Testis (tissue), 2 donors: ENCODE measurements at regions not wholly inside any gene's neighbourhood (a gene's known extent, or its start where the extent isn't known, plus 50 kb on each side); places are given as distances from the start of the nearest gene placed in this dataset.
"Not testable (repeated sequence)": the region's sequence is repeated elsewhere in the genome, so short reads cannot be mapped to it uniquely, and the experiment has no call there.

Experiments
- DNase-seq: peaks from one replicate; pipeline ENCODE4 v3.0.0-alpha.2; 2019
- H3K27ac ChIP-seq, 2 donors: fragments of 200-600 bp; sonication (generic); one replicate each; pipeline ENCODE4 v1.5.1; 2019
- H3K27me3 ChIP-seq: fragments of 200-600 bp; sonication (generic); one replicate; pipeline ENCODE4 v1.5.1; 2019
- H3K36me3 ChIP-seq: fragments of 200-600 bp; sonication (generic); one replicate; pipeline ENCODE4 v1.5.1; 2017; ENCODE audit warnings: low read depth; ENCODE audit errors: missing control alignments
- H3K4me1 ChIP-seq: fragments of 200-600 bp; sonication (generic); one replicate; pipeline ENCODE4 v1.5.1; 2019
- H3K4me3 ChIP-seq, 2 donors: fragments of 200-600 bp; sonication (generic); one replicate each; pipeline ENCODE4 v1.5.1; 2017 to 2019
- H3K9me3 ChIP-seq: fragments of 200-600 bp; sonication (generic); one replicate; pipeline ENCODE4 v1.5.1; 2017
- POLR2A ChIP-seq: fragments of 450-650 bp; IDR thresholded peaks from one replicate; pipeline ENCODE4 v1.6.1; 2017; ENCODE audit warnings: antibody characterized with exemption, mild to moderate bottlenecking, moderate library complexity
- WGBS, 2 donors: methylation state at CpG; one replicate each; pipeline ENCODE4 v1.1.5; 2018; 5-methylcytosine and 5-hydroxymethylcytosine counted together
- intact Hi-C: fragments of 100-400 bp; cut with DNase I; formaldehyde crosslinking; loops from one replicate; pipeline ENCODE4 v1.15.1; 2023; ENCODE audit warnings: low total_unique reads
- TF ChIP-seq, protein P1 (sequence below), 3 experiments: fragments of 450-650 bp in 2 of 3; fragments of 200-600 bp in 1 of 3; sonication (generic) in 1 of 3; IDR thresholded peaks; one replicate each; pipeline ENCODE4 v1.5.1; 2016 to 2019; ENCODE audit warnings: antibody characterized with exemption in 3 of 3, mild to moderate bottlenecking in 2 of 3, moderate library complexity in 1 of 3

DNA sequence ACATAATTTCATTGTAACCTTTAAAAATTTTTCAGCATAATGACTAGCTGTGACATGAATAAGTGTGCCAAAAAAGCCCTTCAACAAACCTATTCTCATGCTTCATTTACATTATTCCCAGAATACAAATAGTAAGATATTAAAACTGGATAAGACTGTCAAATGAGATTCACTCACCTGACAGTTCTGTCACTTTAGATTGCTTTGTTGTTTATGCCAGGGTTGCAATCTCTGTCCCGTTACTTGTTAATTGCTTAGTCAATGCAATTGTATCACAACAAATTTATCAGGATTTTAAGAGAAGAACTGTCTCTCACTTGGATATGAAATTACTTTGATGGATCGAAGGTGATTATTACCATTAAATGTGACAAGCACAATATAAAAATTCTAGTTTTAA lies 616.0 kb upstream of the IGFBP7 start:
- H3K27ac ChIP-seq = no peak overlapping the region
- no peak overlapping the region for H3K4me3 ChIP-seq
- WGBS, 2 donors = 88 to 89% methylated on average over 2 of the region's 2 CpGs
- intact Hi-C loops = no loop called here
- H3K9me3 ChIP-seq = no peaks in the 10 kb centered on the region
- H3K36me3 ChIP-seq = no peaks in the 10 kb centered on the region
- DNase-seq = no peak
- H3K4me1 ChIP-seq = no peaks in the 10 kb centered on the region
- no peaks in the 10 kb centered on the region for H3K27me3 ChIP-seq
- TF ChIP-seq, protein P1, sequence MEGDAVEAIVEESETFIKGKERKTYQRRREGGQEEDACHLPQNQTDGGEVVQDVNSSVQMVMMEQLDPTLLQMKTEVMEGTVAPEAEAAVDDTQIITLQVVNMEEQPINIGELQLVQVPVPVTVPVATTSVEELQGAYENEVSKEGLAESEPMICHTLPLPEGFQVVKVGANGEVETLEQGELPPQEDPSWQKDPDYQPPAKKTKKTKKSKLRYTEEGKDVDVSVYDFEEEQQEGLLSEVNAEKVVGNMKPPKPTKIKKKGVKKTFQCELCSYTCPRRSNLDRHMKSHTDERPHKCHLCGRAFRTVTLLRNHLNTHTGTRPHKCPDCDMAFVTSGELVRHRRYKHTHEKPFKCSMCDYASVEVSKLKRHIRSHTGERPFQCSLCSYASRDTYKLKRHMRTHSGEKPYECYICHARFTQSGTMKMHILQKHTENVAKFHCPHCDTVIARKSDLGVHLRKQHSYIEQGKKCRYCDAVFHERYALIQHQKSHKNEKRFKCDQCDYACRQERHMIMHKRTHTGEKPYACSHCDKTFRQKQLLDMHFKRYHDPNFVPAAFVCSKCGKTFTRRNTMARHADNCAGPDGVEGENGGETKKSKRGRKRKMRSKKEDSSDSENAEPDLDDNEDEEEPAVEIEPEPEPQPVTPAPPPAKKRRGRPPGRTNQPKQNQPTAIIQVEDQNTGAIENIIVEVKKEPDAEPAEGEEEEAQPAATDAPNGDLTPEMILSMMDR (IDR thresholded peaks at IDR 0.05) = no peak
- TF ChIP-seq POLR2A = no peak

DNA sequence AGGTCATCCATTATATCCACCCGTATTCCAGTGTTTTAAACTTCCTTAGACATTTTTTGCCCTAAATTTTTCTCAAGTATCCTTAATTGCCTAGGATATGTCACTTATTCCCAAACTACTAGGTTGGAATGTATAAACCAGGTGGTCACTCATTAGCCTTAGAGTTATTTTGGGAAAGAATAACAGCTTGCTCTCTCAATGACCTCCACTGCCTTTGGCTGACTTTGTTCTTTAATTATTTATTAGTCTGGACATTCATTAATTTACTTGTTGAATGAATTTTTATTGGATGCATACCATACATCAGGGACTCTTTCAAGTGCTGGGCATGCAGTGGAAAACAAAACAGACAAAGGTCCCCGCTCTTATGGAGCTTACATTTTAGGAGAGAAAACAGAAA lies 609.3 kb upstream of the IGFBP7 start:
- no peaks in the 10 kb centered on the region for H3K4me1 ChIP-seq
- no peaks in the 10 kb centered on the region for H3K27me3 ChIP-seq
- TF ChIP-seq, protein P1 (IDR thresholded peaks at IDR 0.05) = no peak
- no peak for TF ChIP-seq POLR2A
- DNase-seq = no peak
- intact Hi-C loops = no loop called here
- no peaks in the 10 kb centered on the region for H3K9me3 ChIP-seq
- no peak overlapping the region for H3K27ac ChIP-seq
- H3K36me3 ChIP-seq = no peaks in the 10 kb centered on the region
- 42 to 44% methylated on average over 2 of the region's 2 CpGs for WGBS, 2 donors
- H3K4me3 ChIP-seq = no peak overlapping the region

DNA sequence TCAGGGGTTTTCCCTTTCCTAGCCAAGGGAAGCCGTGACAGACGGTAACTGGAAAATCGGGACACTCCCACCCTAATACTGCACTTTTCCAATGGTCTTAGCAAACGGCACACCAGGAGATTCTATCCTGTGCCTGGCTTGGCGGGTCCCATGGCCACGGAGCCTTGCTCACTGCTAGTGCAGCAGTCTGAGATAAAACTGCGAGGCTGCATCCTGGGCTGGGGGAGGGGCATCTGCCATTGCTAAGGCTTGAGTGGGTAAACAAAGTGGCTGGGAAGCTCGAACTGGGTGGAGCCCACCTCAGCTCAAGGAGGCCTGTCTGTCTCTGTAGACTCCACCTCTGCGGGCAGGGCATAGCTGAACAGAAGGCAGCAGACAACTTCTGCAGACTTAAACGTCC lies 604.1 kb upstream of the IGFBP7 start:
- H3K36me3 ChIP-seq, H3K9me3 ChIP-seq, H3K27me3 ChIP-seq, H3K4me3 ChIP-seq, intact Hi-C loops, H3K4me1 ChIP-seq, DNase-seq, H3K27ac ChIP-seq: not testable (repeated sequence)
- 85 to 91% methylated on average over 8 to 10 of the region's 10 CpGs for WGBS, 2 donors

DNA sequence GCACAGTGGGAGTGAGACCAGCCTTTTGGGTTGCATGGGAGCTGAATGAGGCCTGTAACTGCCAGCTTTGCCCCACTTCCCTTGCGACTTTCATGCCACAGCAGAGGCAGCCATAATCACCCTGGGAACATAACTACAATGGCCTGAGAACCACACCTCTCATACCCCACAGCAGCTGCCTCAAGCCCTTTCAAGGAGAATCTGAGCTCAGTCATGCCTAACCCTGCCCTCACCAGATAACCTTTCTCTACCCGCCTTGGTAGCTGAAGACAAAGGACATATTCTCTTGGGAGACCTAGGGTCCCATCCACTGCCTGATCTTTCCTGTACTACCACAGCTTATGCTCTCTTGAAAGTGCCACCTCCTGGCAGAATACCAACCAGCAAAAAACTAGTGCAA lies 599.9 kb upstream of the IGFBP7 start:
- H3K4me1 ChIP-seq = no peaks in the 10 kb centered on the region
- H3K36me3 ChIP-seq = no peaks in the 10 kb centered on the region
- H3K4me3 ChIP-seq = no peak overlapping the region
- DNase-seq = no peak
- no peak overlapping the region for H3K27ac ChIP-seq
- 79 to 94% methylated on average over 2 of the region's 2 CpGs for WGBS, 2 donors
- no peaks in the 10 kb centered on the region for H3K27me3 ChIP-seq
- TF ChIP-seq, protein P1 (IDR thresholded peaks at IDR 0.05) = no peak
- no peak for TF ChIP-seq POLR2A
- intact Hi-C loops = no loop called here
- no peaks in the 10 kb centered on the region for H3K9me3 ChIP-seq

DNA sequence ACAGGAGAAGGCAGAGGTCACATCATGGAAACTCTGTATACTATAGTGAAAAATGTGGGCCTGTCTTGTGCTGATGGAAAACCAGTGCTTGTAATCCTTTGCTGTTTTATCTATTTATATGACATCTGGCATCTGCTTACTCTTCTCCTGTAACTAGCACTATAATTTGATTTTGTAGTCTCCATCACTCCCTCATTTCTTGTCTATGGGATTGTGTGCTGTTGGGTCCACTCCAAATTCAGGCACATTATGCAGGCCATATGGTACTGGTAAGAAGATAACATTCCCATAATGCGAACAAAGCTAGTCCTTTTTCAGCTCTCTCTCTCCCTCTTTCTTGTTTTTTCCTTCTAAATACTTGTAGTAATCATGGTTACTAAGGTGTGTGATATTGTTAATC lies 581.2 kb upstream of the IGFBP7 start:
- Histone ChIP-seq H3K27me3 (no peaks in the 10 kb centered on the region), H3K9me3 (no peaks in the 10 kb centered on the region), H3K27ac (no peak overlapping the region), H3K36me3 (no peaks in the 10 kb centered on the region), H3K4me1 (no peaks in the 10 kb centered on the region), H3K4me3 (no peak overlapping the region)
- 89 to 92% methylated on average over 1 of the region's 1 CpG for WGBS, 2 donors
- intact Hi-C loops = no loop called here
- DNase-seq = no peak
- TF ChIP-seq, protein P1 (IDR thresholded peaks at IDR 0.05) = no peak
- TF ChIP-seq POLR2A = no peak
